Right lobe of liver (tissue), 6 donors: ENCODE measurements at regions not wholly inside any gene's neighbourhood (a gene's known extent, or its start where the extent isn't known, plus 50 kb on each side); places are given as distances from the start of the nearest gene placed in this dataset.

ENCODE experiments used
- ATAC-seq, 4 donors: fragments of 200-7000 bp; cut with Tn5 transposase; one replicate each; pipeline ENCODE4 v1.9.1; 2020; ENCODE audit warnings: mild to moderate bottlenecking in 4 of 4, moderate library complexity in 4 of 4
- DNase-seq, 3 donors: peaks; one replicate each; pipeline ENCODE4 v3.0.0-alpha.2; 2020
- H3K27ac ChIP-seq, 3 donors: fragments of 200-600 bp; one replicate each; pipeline ENCODE4 v1.8.0; 2022
- H3K27me3 ChIP-seq, 2 donors: fragments of 200-600 bp; one replicate each; pipeline ENCODE4 v1.8.0; 2022
- H3K36me3 ChIP-seq, 4 donors: fragments of 200-600 bp; sonication (generic) in 1 of 4; one replicate each; pipeline versions ENCODE4 v1.5.1 to v1.8.0; 2017 to 2022; ENCODE audit warnings: control low read depth in 1 of 4
- H3K4me1 ChIP-seq, 4 donors: fragments of 200-600 bp; sonication (generic) in 1 of 4; one replicate each; pipeline versions ENCODE4 v1.5.1 to v1.8.0; 2017 to 2022; ENCODE audit warnings: control low read depth in 1 of 4
- H3K4me3 ChIP-seq, 3 donors: fragments of 200-600 bp; one replicate each; pipeline ENCODE4 v1.8.0; 2022
- H3K9me3 ChIP-seq, 4 donors: fragments of 200-600 bp; sonication (generic) in 1 of 4; one replicate each; pipeline versions ENCODE4 v1.5.1 to v1.8.0; 2017 to 2022; ENCODE audit warnings: control low read depth in 1 of 4
- POLR2A ChIP-seq: fragments of 450-650 bp; IDR thresholded peaks from one replicate; pipeline ENCODE4 v1.6.1; 2017; ENCODE audit warnings: antibody characterized with exemption, mild to moderate bottlenecking
- WGBS: methylation state at CpG from one replicate; pipeline ENCODE4 v1.1.6; 2018; ENCODE audit warnings: low coverage, low lambda C conversion rate; ENCODE audit not compliant: insufficient coverage; ENCODE audit errors: missing lambda C conversion rate; 5-methylcytosine and 5-hydroxymethylcytosine counted together
- intact Hi-C, 2 donors: fragments of 100-400 bp; cut with DNase I; formaldehyde crosslinking; loops; one replicate each; pipeline versions ENCODE4 v1.11.2 to v1.14.1; 2022
- TF ChIP-seq, protein P1 (sequence below), 4 donors: fragments of 200-600 bp in 3 of 4; fragments of 450-650 bp in 1 of 4; IDR thresholded peaks; one replicate each; pipeline versions ENCODE4 v1.5.1 to v1.8.0; 2016 to 2022; ENCODE audit warnings: antibody characterized with exemption in 4 of 4, mild to moderate bottlenecking in 2 of 4
- donor health status: DM: no; HTN: yes; CAD: no.
- donor health status: DM: no; HTN: no; CAD: no.
- donor health status: DM: no; HTN: no; CAD: no.
- donor health status: DM: no; HTN: yes; CAD: no.
- donor health status: DM: no; HTN: yes; CAD: no.

DNA sequence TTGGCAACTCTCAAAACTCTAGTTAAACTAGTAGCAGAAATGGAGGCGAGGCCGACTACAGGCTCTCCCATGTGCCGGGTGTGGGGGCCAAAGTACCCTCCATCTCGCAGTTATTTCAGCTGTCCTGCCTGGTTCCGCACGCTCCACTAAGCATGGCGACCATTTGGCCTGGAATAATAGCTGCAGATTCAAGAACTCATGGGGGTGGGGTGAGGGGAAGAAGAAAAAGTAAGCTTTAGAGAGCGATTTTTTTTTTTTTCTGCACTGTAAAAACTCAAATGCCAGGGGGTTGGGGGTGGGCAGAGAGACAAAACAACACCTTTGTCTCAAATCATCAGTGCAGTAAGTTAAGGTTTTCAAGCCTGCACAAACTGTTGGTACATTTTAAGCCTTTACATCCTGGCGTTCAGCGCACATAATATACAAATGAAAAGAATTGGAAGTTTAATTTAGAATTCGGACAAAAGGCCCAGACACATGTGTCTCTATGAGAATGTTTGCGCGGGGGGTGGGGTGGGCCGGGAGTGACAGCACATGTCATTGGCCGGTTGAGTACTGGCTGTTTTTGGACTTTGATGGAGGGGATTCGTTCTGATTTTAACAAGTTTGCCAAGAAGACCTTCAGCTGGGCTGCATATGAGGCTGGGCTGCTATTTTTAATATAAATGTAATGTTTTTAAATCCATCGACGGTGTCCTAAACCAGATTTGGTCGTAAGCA lies 694.7 kb upstream of the SALL1 start:
- Histone ChIP-seq H3K9me3 (no peaks in the 10 kb centered on the region), H3K27me3 (no peaks in the 10 kb centered on the region), H3K4me3 (no peak overlapping the region), H3K36me3 (no peaks in the 10 kb centered on the region), H3K27ac (no peak overlapping the region), H3K4me1 (no peaks in the 10 kb centered on the region)
- WGBS = 83% methylated on average over 19 of the region's 19 CpGs
- ATAC-seq (no peak), DNase-seq (no peak)
- intact Hi-C loops = no loop called here
- TF ChIP-seq, protein P1, sequence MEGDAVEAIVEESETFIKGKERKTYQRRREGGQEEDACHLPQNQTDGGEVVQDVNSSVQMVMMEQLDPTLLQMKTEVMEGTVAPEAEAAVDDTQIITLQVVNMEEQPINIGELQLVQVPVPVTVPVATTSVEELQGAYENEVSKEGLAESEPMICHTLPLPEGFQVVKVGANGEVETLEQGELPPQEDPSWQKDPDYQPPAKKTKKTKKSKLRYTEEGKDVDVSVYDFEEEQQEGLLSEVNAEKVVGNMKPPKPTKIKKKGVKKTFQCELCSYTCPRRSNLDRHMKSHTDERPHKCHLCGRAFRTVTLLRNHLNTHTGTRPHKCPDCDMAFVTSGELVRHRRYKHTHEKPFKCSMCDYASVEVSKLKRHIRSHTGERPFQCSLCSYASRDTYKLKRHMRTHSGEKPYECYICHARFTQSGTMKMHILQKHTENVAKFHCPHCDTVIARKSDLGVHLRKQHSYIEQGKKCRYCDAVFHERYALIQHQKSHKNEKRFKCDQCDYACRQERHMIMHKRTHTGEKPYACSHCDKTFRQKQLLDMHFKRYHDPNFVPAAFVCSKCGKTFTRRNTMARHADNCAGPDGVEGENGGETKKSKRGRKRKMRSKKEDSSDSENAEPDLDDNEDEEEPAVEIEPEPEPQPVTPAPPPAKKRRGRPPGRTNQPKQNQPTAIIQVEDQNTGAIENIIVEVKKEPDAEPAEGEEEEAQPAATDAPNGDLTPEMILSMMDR (IDR thresholded peaks at IDR 0.05) = no peak
- TF ChIP-seq POLR2A = no peak

DNA sequence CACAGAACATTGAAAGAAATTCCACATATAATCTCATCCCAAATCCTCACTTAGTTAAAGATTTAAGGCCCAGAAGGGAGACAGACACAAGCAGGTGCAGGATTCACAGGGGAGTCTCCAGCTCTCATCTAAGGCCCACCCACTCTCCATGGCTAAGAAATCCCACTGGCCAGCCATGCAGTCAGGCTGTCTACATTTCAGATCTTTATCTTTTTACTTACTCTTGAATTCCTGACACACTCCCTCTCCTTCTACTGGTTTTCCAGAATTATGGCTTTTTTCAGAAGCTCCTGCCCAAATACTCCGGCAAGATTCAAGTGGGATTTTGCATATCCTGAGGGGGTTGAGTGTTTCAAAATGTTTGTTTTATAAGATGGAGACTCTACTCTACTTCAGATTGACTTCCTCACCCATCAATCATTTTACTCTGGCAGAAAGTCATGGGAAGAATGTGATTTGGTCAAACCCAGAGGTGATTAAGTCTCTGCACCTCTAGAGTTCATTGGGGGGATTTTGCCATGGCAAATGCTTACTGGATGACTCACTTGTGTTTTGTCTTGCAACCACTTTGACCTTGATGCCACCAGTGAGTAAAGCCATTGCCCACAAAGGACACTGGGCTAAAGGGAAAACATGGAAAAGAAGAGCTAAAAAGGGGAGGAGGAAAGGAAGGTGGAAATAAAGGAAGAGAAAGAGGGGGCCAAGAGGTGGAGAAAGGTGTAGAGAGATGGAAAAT lies 688.8 kb upstream of the SALL1 start:
- ATAC-seq (no peak), DNase-seq (no peak)
- Histone ChIP-seq H3K27me3 (no peaks in the 10 kb centered on the region), H3K36me3 (no peaks in the 10 kb centered on the region), H3K4me3 (no peak overlapping the region), H3K27ac (no peak overlapping the region), H3K4me1 (no peaks in the 10 kb centered on the region), H3K9me3 (no peaks in the 10 kb centered on the region)
- TF ChIP-seq POLR2A = no peak
- TF ChIP-seq, protein P1 (IDR thresholded peaks at IDR 0.05) = no peak
- intact Hi-C loops = loop anchor here in 1 of 2 donors (10.0 kb wide), 1 partner anchor 125 kb away; no protein-coding TSS in a partner anchor
- WGBS = 27% methylated on average over 1 of the region's 1 CpG

DNA sequence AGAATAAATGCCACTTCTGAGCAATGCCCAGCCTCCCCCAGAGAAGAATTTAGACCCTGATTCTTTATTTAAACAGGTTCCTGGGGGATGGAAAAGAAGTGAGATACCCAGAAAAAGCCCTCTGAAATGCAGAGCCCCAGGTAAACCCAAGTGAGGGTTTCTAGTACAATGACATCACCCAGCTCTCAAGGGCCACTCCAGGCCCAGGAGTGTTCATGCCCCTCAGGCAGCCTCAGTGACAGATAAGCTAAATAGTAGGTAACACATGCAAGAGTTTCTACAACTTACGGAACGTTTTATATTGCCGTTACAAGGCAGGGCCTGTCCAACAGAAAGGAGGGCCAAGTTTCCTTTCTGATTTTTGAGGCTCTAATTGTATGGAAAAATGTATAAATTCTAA lies 683.7 kb upstream of the SALL1 start:
- Histone ChIP-seq H3K4me1 (no peaks in the 10 kb centered on the region), H3K4me3 (no peak overlapping the region), H3K27me3 (no peaks in the 10 kb centered on the region), H3K9me3 (no peaks in the 10 kb centered on the region), H3K36me3 (no peaks in the 10 kb centered on the region), H3K27ac (no peak overlapping the region)
- intact Hi-C loops = loop anchor here in 1 of 2 donors (10.0 kb wide), 1 partner anchor 130 kb away; no protein-coding TSS in a partner anchor
- 83% methylated on average over 3 of the region's 3 CpGs for WGBS
- TF ChIP-seq, protein P1 (IDR thresholded peaks at IDR 0.05) = no peak
- TF ChIP-seq POLR2A = no peak
- no peak for ATAC-seq
- DNase-seq = no peak

DNA sequence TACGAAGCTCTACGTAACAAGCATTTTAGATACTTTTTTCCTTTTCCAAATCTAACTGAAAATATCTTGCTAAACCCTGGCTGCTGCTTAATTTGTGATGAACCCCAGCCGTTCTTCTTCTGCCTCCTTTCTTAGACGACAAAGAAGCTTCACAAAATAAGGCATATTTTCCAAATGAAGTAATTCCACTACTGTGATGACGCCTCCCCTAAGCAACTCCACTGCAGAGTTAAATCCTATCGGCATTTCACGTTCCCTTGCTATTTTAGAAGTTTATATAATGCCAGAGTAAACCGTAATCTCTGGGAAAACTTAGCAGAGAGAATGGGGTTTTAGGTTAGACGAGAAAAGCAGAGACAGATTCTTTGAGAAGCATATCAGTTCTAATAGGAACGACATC lies 683.1 kb upstream of the SALL1 start:
- ATAC-seq (no peak), DNase-seq (no peak)
- TF ChIP-seq POLR2A = no peak
- TF ChIP-seq, protein P1 (IDR thresholded peaks at IDR 0.05) = no peak
- no peaks in the 10 kb centered on the region for H3K36me3 ChIP-seq
- H3K27me3 ChIP-seq = no peaks in the 10 kb centered on the region
- H3K4me3 ChIP-seq = no peak overlapping the region
- H3K9me3 ChIP-seq = no peaks in the 10 kb centered on the region
- no peaks in the 10 kb centered on the region for H3K4me1 ChIP-seq
- H3K27ac ChIP-seq = no peak overlapping the region
- 58% methylated on average over 10 of the region's 10 CpGs for WGBS
- intact Hi-C loops = loop anchor here in 1 of 2 donors (10.0 kb wide), 1 partner anchor 131 kb away; no protein-coding TSS in a partner anchor
